Thoracic aorta (tissue), 2 donors: ENCODE measurements at regions not wholly inside any gene's neighbourhood (a gene's known extent, or its start where the extent isn't known, plus 50 kb on each side); places are given as distances from the start of the nearest gene placed in this dataset.

Experiments
- ATAC-seq: fragments of 150-250 bp; one replicate; pipeline ENCODE4 v1.8.0; 2017; ENCODE audit warnings: low read depth; ENCODE audit not compliant: insufficient number of reproducible peaks, low FRiP score
- DNase-seq: peaks from one replicate; pipeline ENCODE4 v3.0.0-alpha.2; 2020; ENCODE audit warnings: low spot score
- H3K27ac ChIP-seq, 2 donors: fragments of 200-600 bp; sonication (generic); 1 replicate in 1 of 2; 2 replicates in 1 of 2; pipeline ENCODE4 v1.5.1; 2016; ENCODE audit warnings: mild to moderate bottlenecking in 2 of 2, moderate library complexity in 2 of 2
- H3K27me3 ChIP-seq: fragments of 200-600 bp; sonication (generic); replicated peaks from 2 replicates; pipeline ENCODE4 v1.6.0; 2016; ENCODE audit warnings: mild to moderate bottlenecking; ENCODE audit not compliant: insufficient read depth
- H3K36me3 ChIP-seq: fragments of 200-600 bp; sonication (generic); one replicate; pipeline ENCODE4 v1.5.1; 2016
- H3K4me1 ChIP-seq, 2 donors: fragments of 200-600 bp; sonication (generic); 1 replicate in 1 of 2; 2 replicates in 1 of 2; pipeline versions ENCODE4 v1.5.1 to v1.6.0; 2016; ENCODE audit warnings: low read depth in 2 of 2, mild to moderate bottlenecking in 1 of 2; ENCODE audit not compliant: control insufficient read depth in 1 of 2
- H3K4me3 ChIP-seq: fragments of 200-600 bp; sonication (generic); 2 replicates; pipeline ENCODE4 v1.5.1; 2016; ENCODE audit warnings: mild to moderate bottlenecking
- H3K9me3 ChIP-seq: fragments of 200-600 bp; sonication (generic); 2 replicates; pipeline ENCODE4 v1.5.1; 2016
- CTCF ChIP-seq: fragments of 200-600 bp; sonication (generic); IDR thresholded peaks from one replicate; pipeline ENCODE4 v1.5.1; 2019; ENCODE audit warnings: antibody characterized with exemption

- no peak for TF ChIP-seq CTCF
- H3K4me1 ChIP-seq, result no peaks in the 10 kb centered on the region
- H3K9me3 ChIP-seq, result no peaks in the 10 kb centered on the region
- H3K27ac ChIP-seq, result no peak overlapping the region
- no peak overlapping the region for H3K4me3 ChIP-seq
- H3K36me3 ChIP-seq, result no peaks in the 10 kb centered on the region
- no peaks in the 10 kb centered on the region for H3K27me3 ChIP-seq
- ATAC-seq, result no peak
- no peak for DNase-seq
Observed at GRCh38 chr5:144087576-144087975, 82.9 kb downstream of the YIPF5 start.

- Histone ChIP-seq H3K9me3 (no peaks in the 10 kb centered on the region), H3K36me3 (no peaks in the 10 kb centered on the region), H3K27me3 (no peaks in the 10 kb centered on the region), H3K4me1 (no peaks in the 10 kb centered on the region), H3K4me3 (no peak overlapping the region), H3K27ac (no peak overlapping the region)
- TF ChIP-seq CTCF, result no peak
- no peak for DNase-seq
- ATAC-seq, result no peak
Observed at GRCh38 chr5:144088206-144089064, 82.0 kb downstream of the YIPF5 start.

- ATAC-seq, result no peak
- TF ChIP-seq CTCF, result no peak
- Histone ChIP-seq H3K4me1 (no peaks in the 10 kb centered on the region), H3K9me3 (no peaks in the 10 kb centered on the region), H3K4me3 (no peak overlapping the region), H3K27me3 (no peaks in the 10 kb centered on the region), H3K27ac (no peak overlapping the region), H3K36me3 (no peaks in the 10 kb centered on the region)
- no peak for DNase-seq
Observed at GRCh38 chr5:144089401-144090021, 80.9 kb downstream of the YIPF5 start.

GRCh38 chr5:144092508-144092907 is 78.0 kb downstream of the YIPF5 start:
- Histone ChIP-seq H3K27me3 (no peaks in the 10 kb centered on the region), H3K27ac (no peak overlapping the region), H3K36me3 (no peaks in the 10 kb centered on the region), H3K4me1 (no peaks in the 10 kb centered on the region), H3K9me3 (no peaks in the 10 kb centered on the region), H3K4me3 (no peak overlapping the region)
- DNase-seq (no peak), ATAC-seq (no peak)
- TF ChIP-seq CTCF, result no peak

GRCh38 chr5:144093400-144093799 is 77.1 kb downstream of the YIPF5 start:
- no peak for TF ChIP-seq CTCF

More at GRCh38 chr5:144093400-144093799, 77.1 kb downstream of the YIPF5 start:
- no peak for DNase-seq
- no peak overlapping the region for H3K27ac ChIP-seq
- H3K27me3 ChIP-seq, result no peaks in the 10 kb centered on the region
- no peaks in the 10 kb centered on the region for H3K4me1 ChIP-seq
- no peaks in the 10 kb centered on the region for H3K36me3 ChIP-seq
- ATAC-seq, result no peak
- H3K9me3 ChIP-seq, result no peaks in the 10 kb centered on the region
- no peak overlapping the region for H3K4me3 ChIP-seq
